GM10248 (cell line): ENCODE measurements at regions not wholly inside any gene's neighbourhood (a gene's known extent, or its start where the extent isn't known, plus 50 kb on each side); places are given as distances from the start of the nearest gene placed in this dataset.
"Not testable (repeated sequence)": the region's sequence is repeated elsewhere in the genome, so short reads cannot be mapped to it uniquely, and the experiment has no call there.

ENCODE experiments used
- CTCF ChIA-PET: fragments of 300-600 bp; sonication (Branson Sonifier 250); formaldehyde crosslinking; extraction: SDS; loops from one replicate; lab custom pipeline; 2021; ENCODE audit warnings: antibody characterized with exemption; lab: Yijun Ruan, JAX
- POLR2A ChIA-PET: fragments of 350-650 bp; sonication (Branson Sonifier 250); formaldehyde crosslinking; extraction: SDS; loops from one replicate; lab custom pipeline; 2020; ENCODE audit warnings: antibody characterized with exemption; lab: Yijun Ruan, JAX
- DNase-seq: peaks from one replicate; pipeline ENCODE4 v3.0.0; 2012; ENCODE audit errors: extremely low spot score
- CTCF ChIP-seq: IDR thresholded peaks from 2 replicates; pipeline ENCODE4 v1.5.1; 2012; ENCODE audit warnings: mild to moderate bottlenecking, low read depth; ENCODE audit errors: extremely low read depth, missing control alignments, control extremely low read depth

- ChIA-PET CTCF (no interaction called here), POLR2A (no interaction called here)
- DNase-seq, result no peak
These were observed 143.5 kb upstream of the CHRDL1 start for GRCh38 chrX:110938977-110939732.

GRCh38 chrX:110924871-110925270, 129.3 kb upstream of the CHRDL1 start:
- no peak for TF ChIP-seq CTCF
- CTCF ChIA-PET, result no interaction called here
- DNase-seq, result no peak
- POLR2A ChIA-PET, result no interaction called here

More at GRCh38 chrX:110938977-110939732, 143.5 kb upstream of the CHRDL1 start:
- TF ChIP-seq CTCF, result no peak

GRCh38 chrX:110920991-110921390, 125.4 kb upstream of the CHRDL1 start:
- no peak for DNase-seq
- POLR2A ChIA-PET, result no interaction called here

GRCh38 chrX:110915570-110915969, 120.0 kb upstream of the CHRDL1 start:
- CTCF ChIA-PET, result interaction anchor here (1.3 to 1.5 kb wide), 2 partner anchors 11 to 183 kb away, joined by 3 read pairs; no protein-coding TSS in a partner anchor
- DNase-seq, result no peak
- POLR2A ChIA-PET, result no interaction called here
- no peak for TF ChIP-seq CTCF

More at GRCh38 chrX:110920991-110921390, 125.4 kb upstream of the CHRDL1 start:
- CTCF ChIA-PET, result no interaction called here
- no peak for TF ChIP-seq CTCF

GRCh38 chrX:110915111-110915510, 119.5 kb upstream of the CHRDL1 start:
- no peak for TF ChIP-seq CTCF
- no peak for DNase-seq
- POLR2A ChIA-PET, result no interaction called here
- CTCF ChIA-PET, result interaction anchor here (1.3 to 1.5 kb wide), 2 partner anchors 10 to 183 kb away, joined by 3 read pairs; no protein-coding TSS in a partner anchor

- ChIA-PET POLR2A (no interaction called here), CTCF (interaction anchor here (1.3 to 1.5 kb wide), 2 partner anchors 10 to 184 kb away, joined by 3 read pairs; no protein-coding TSS in a partner anchor)
- no peak for DNase-seq
- no peak for TF ChIP-seq CTCF
These were observed 118.7 kb upstream of the CHRDL1 start for GRCh38 chrX:110914281-110914680.

- DNase-seq, POLR2A ChIA-PET: not testable (repeated sequence)
- CTCF ChIA-PET, result interaction anchor here (1.0 kb wide), 1 partner anchor 10 kb away, joined by 3 read pairs; no protein-coding TSS in a partner anchor
These were observed 109.1 kb upstream of the CHRDL1 start for GRCh38 chrX:110904747-110905146.
